Hepatocyte (in vitro differentiated cells): ENCODE measurements at regions not wholly inside any gene's neighbourhood (a gene's known extent, or its start where the extent isn't known, plus 50 kb on each side); places are given as distances from the start of the nearest gene placed in this dataset.

Experiments used
- CTCF ChIP-seq: fragments of 200-600 bp; sonication (generic); IDR thresholded peaks from 2 replicates; pipeline ENCODE4 v1.5.1; 2016; ENCODE audit warnings: antibody characterized with exemption, mild to moderate bottlenecking; ENCODE audit not compliant: poor library complexity
- EZH2 ChIP-seq: fragments of 200-600 bp; sonication (generic); IDR thresholded peaks from 2 replicates; pipeline ENCODE4 v1.6.1; 2016; ENCODE audit warnings: antibody characterized with exemption, mild to moderate bottlenecking, borderline replicate concordance

- TF ChIP-seq EZH2 (no peak), CTCF (no peak)
Observed at GRCh38 chr1:5648410-5649165, 343.6 kb downstream of the NPHP4 start.
